ENCODE measurements at regions not wholly inside any gene's neighbourhood (a gene's known extent, or its start where the extent isn't known, plus 50 kb on each side); places are given as distances from the start of the nearest gene placed in this dataset.

DNA sequence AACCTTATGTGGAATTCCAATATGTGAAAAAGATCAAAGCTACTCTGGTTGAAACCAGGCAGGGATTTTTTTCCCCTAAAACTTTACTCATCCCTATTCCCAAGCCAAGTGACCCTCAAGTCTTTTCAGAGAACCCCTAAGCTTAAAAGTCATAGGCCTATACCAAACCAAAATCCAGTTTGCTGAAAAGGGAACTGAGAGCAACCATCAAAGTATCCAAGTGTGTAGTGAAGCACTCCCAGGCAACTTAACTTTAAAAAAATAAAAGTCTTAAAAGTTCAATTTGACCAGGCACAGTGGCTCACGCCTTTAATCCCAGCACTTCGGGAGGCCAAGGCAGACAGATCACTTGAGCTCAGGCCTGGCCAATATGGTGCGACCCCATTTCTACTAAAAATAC lies 101.2 kb upstream of the DAAM1 start:
- Histone ChIP-seq H3K4me1 (ENCODE audit: low read depth) (no peaks in the 10 kb centered on the region), H3K4me3 (no peak overlapping the region), H3K36me3 (ENCODE audit: low read depth) (no peaks in the 10 kb centered on the region), H3K9me3 (no peaks in the 10 kb centered on the region)
- ATAC-seq (no peak), DNase-seq (no peak)
- no peak for TF ChIP-seq CTCF (IDR thresholded peaks at IDR 0.05)
- intact Hi-C loops (cut with DNase I, micrococcal nuclease) = no loop called here

GRCh38 chr14:59087711-59088110 lies 100.8 kb upstream of the DAAM1 start:
- no peak for ATAC-seq
- Histone ChIP-seq H3K36me3 (ENCODE audit: low read depth) (no peaks in the 10 kb centered on the region), H3K4me3 (no peak overlapping the region), H3K4me1 (ENCODE audit: low read depth) (no peaks in the 10 kb centered on the region), H3K9me3 (no peaks in the 10 kb centered on the region)
- intact Hi-C loops (cut with DNase I, micrococcal nuclease) = no loop called here
- no peak for TF ChIP-seq CTCF (IDR thresholded peaks at IDR 0.05)
- DNase-seq = no peak

GRCh38 chr14:59090572-59090971 lies 97.9 kb upstream of the DAAM1 start:
- TF ChIP-seq CTCF (IDR thresholded peaks at IDR 0.05) = no peak
- no peak for DNase-seq
- no peak for ATAC-seq
- no peaks in the 10 kb centered on the region for H3K36me3 ChIP-seq (ENCODE audit: low read depth)
- no peaks in the 10 kb centered on the region for H3K4me1 ChIP-seq (ENCODE audit: low read depth)
- intact Hi-C loops (cut with DNase I, micrococcal nuclease) = no loop called here
- H3K9me3 ChIP-seq = no peaks in the 10 kb centered on the region
- H3K4me3 ChIP-seq = no peak overlapping the region

GRCh38 chr14:59091404-59091803 lies 97.1 kb upstream of the DAAM1 start:
- intact Hi-C loops (cut with DNase I, micrococcal nuclease) = no loop called here
- no peaks in the 10 kb centered on the region for H3K9me3 ChIP-seq
- DNase-seq (no peak), ATAC-seq (no peak)
- no peaks in the 10 kb centered on the region for H3K4me1 ChIP-seq (ENCODE audit: low read depth)
- no peak for TF ChIP-seq CTCF (IDR thresholded peaks at IDR 0.05)
- H3K4me3 ChIP-seq = no peak overlapping the region
- no peaks in the 10 kb centered on the region for H3K36me3 ChIP-seq (ENCODE audit: low read depth)

DNA sequence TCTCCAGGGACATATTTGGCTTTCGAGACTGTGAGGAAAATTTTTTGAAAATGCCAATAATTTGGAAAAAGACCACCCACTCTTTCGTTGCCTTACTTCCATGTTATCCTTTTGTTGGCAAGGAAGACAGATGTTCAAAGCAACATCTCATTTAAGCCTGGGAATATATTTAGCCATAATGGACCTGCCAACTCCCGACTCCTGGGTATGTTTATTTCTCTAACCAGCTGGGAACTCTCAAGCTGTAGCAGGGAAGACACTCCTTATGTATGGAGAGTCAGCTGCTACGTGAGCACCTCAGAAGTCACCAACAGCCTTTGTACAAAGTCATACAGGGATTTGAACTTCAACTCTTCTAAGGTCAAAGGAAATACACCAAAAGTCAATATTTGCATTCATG lies 96.5 kb upstream of the DAAM1 start:
- TF ChIP-seq CTCF (IDR thresholded peaks at IDR 0.05) = no peak
- Histone ChIP-seq H3K4me3 (no peak overlapping the region), H3K9me3 (no peaks in the 10 kb centered on the region), H3K36me3 (ENCODE audit: low read depth) (no peaks in the 10 kb centered on the region), H3K4me1 (ENCODE audit: low read depth) (no peaks in the 10 kb centered on the region)
- DNase-seq = no peak
- no peak for ATAC-seq
- intact Hi-C loops (cut with DNase I, micrococcal nuclease) = no loop called here

DNA sequence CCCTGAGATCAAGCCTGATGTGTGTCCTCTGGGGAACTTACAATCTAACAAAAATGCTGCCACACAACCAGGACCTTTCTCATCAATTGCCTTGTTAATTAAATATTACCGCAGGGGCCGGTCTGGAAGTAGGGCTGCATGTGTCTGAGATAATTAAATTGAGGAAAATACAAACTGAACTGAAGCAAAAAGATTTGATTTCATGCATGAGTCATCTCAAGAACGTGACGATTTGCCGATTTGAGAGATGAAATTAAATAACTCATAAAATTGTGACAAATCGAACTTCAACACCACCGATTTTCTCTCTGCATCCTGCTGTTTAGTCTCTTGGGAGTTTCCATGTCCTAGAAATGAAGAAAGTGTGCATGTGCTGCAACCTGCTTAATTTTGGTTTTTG lies 94.6 kb upstream of the DAAM1 start:
- DNase-seq (no peak), ATAC-seq (no peak)
- intact Hi-C loops (cut with DNase I, micrococcal nuclease) = no loop called here
- H3K36me3 ChIP-seq (ENCODE audit: low read depth) = no peaks in the 10 kb centered on the region
- no peaks in the 10 kb centered on the region for H3K9me3 ChIP-seq
- no peak overlapping the region for H3K4me3 ChIP-seq
- H3K4me1 ChIP-seq (ENCODE audit: low read depth) = no peaks in the 10 kb centered on the region
- TF ChIP-seq CTCF (IDR thresholded peaks at IDR 0.05) = no peak

Measured in mucosa of descending colon (tissue), 3 donors.